HepG2 (cell line): ENCODE measurements at regions not wholly inside any gene's neighbourhood (a gene's known extent, or its start where the extent isn't known, plus 50 kb on each side); places are given as distances from the start of the nearest gene placed in this dataset.

ENCODE experiments used
- AKAP8 ChIP-seq: sonication (generic); formaldehyde crosslinking; IDR thresholded peaks from 2 replicates; pipeline ENCODE4 v1.5.1; 2020; ENCODE audit warnings: mild to moderate bottlenecking, missing genetic modification reagents
- KLF9 ChIP-seq: IDR thresholded peaks from 2 replicates; pipeline ENCODE4 v1.6.1; 2016; ENCODE audit warnings: low read depth
- KMT2A ChIP-seq: sonication (generic); formaldehyde crosslinking; IDR thresholded peaks from 2 replicates; pipeline ENCODE4 v1.4.0; 2020; ENCODE audit warnings: missing genetic modification reagents
- MXI1 ChIP-seq: IDR thresholded peaks from 3 replicates; pipeline ENCODE4 v1.6.1; 2012; ENCODE audit warnings: low read depth, low read length, inconsistent platforms, borderline replicate concordance
- NR1H2 ChIP-seq: sonication (generic); formaldehyde crosslinking; IDR thresholded peaks from 2 replicates; pipeline ENCODE4 v1.8.1; 2022; ENCODE audit warnings: low read depth, missing genetic modification reagents, borderline replicate concordance
- SALL2 ChIP-seq: sonication (generic); formaldehyde crosslinking; IDR thresholded peaks from 2 replicates; pipeline ENCODE4 v1.8.1; 2023; ENCODE audit warnings: mild to moderate bottlenecking, missing genetic modification reagents, inconsistent platforms
- STAG1 ChIP-seq: sonication (generic); formaldehyde crosslinking; IDR thresholded peaks from 2 replicates; pipeline ENCODE4 v1.4.0; 2020; ENCODE audit warnings: missing genetic modification reagents
- ZBTB14 ChIP-seq: sonication (generic); formaldehyde crosslinking; IDR thresholded peaks from 2 replicates; pipeline ENCODE4 v1.4.0; 2020; ENCODE audit warnings: missing genetic modification reagents
- ZNF558 ChIP-seq: sonication (generic); formaldehyde crosslinking; IDR thresholded peaks from 2 replicates; pipeline ENCODE4 v1.9.0; 2022; ENCODE audit warnings: mild to moderate bottlenecking, missing genetic modification reagents, borderline replicate concordance
- ZNF883 ChIP-seq: sonication (generic); formaldehyde crosslinking; IDR thresholded peaks from 2 replicates; pipeline ENCODE4 v1.5.1; 2020; ENCODE audit warnings: mild to moderate bottlenecking, missing genetic modification reagents; ENCODE audit errors: not compliant biosample characterization
- ZSCAN22 ChIP-seq: sonication (generic); formaldehyde crosslinking; IDR thresholded peaks from 2 replicates; pipeline ENCODE4 v1.4.0; 2020; ENCODE audit warnings: mild to moderate bottlenecking, missing genetic modification reagents
- ZSCAN30 ChIP-seq: sonication (generic); formaldehyde crosslinking; IDR thresholded peaks from 2 replicates; pipeline ENCODE4 v1.5.0; 2020; ENCODE audit warnings: mild to moderate bottlenecking, missing genetic modification reagents
- TF ChIP-seq, protein P1 (sequence below): sonication (generic); formaldehyde crosslinking; IDR thresholded peaks from 2 replicates; pipeline ENCODE4 v1.4.0; 2020; ENCODE audit warnings: missing genetic modification reagents

DNA sequence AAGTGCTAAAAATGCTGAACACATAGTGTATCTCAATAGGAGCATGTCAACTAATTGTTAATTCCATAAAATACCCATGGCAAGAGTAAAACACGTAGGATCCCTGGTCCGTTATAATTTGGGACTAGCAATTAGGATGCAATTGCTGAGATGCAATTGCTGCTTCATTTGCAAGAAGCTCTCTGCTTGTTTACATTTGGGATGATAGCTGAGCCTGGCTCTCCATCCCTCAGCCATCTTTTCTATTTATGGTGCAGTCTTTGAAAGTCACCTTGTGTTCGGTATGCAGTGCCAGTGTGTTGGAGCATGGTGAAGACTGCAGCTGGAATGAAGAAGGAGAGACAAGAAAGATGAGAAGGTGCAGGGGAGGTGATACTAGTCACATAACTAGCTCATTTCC lies 191.3 kb downstream of the SNX10 start (continued):
- TF ChIP-seq, protein P1, sequence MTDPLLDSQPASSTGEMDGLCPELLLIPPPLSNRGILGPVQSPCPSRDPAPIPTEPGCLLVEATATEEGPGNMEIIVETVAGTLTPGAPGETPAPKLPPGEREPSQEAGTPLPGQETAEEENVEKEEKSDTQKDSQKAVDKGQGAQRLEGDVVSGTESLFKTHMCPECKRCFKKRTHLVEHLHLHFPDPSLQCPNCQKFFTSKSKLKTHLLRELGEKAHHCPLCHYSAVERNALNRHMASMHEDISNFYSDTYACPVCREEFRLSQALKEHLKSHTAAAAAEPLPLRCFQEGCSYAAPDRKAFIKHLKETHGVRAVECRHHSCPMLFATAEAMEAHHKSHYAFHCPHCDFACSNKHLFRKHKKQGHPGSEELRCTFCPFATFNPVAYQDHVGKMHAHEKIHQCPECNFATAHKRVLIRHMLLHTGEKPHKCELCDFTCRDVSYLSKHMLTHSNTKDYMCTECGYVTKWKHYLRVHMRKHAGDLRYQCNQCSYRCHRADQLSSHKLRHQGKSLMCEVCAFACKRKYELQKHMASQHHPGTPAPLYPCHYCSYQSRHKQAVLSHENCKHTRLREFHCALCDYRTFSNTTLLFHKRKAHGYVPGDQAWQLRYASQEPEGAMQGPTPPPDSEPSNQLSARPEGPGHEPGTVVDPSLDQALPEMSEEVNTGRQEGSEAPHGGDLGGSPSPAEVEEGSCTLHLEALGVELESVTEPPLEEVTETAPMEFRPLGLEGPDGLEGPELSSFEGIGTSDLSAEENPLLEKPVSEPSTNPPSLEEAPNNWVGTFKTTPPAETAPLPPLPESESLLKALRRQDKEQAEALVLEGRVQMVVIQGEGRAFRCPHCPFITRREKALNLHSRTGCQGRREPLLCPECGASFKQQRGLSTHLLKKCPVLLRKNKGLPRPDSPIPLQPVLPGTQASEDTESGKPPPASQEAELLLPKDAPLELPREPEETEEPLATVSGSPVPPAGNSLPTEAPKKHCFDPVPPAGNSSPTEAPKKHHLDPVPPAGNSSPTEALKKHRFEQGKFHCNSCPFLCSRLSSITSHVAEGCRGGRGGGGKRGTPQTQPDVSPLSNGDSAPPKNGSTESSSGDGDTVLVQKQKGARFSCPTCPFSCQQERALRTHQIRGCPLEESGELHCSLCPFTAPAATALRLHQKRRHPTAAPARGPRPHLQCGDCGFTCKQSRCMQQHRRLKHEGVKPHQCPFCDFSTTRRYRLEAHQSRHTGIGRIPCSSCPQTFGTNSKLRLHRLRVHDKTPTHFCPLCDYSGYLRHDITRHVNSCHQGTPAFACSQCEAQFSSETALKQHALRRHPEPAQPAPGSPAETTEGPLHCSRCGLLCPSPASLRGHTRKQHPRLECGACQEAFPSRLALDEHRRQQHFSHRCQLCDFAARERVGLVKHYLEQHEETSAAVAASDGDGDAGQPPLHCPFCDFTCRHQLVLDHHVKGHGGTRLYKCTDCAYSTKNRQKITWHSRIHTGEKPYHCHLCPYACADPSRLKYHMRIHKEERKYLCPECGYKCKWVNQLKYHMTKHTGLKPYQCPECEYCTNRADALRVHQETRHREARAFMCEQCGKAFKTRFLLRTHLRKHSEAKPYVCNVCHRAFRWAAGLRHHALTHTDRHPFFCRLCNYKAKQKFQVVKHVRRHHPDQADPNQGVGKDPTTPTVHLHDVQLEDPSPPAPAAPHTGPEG (CRISPR knock-in tag): no peak
- TF ChIP-seq NR1H2 (CRISPR knock-in tag) (no peak), ZSCAN30 (no peak), KLF9 (CRISPR knock-in tag) (no peak), ZSCAN22 (CRISPR knock-in tag) (no peak), ZNF558 (no peak), AKAP8 (CRISPR knock-in tag) (no peak), STAG1 (CRISPR knock-in tag) (no peak), KMT2A (CRISPR knock-in tag) (no peak), ZNF883 (CRISPR knock-in tag) (no peak), ZBTB14 (no peak), MXI1 (no peak), SALL2 (CRISPR knock-in tag) (no peak)
